ENCODE measurements at regions not wholly inside any gene's neighbourhood (a gene's known extent, or its start where the extent isn't known, plus 50 kb on each side); places are given as distances from the start of the nearest gene placed in this dataset.

GRCh38 chr13:89937420-89937819, 1410.1 kb upstream of the MIR17HG start:
- no peak for DNase-seq

GRCh38 chr13:89940383-89940782, 1407.1 kb upstream of the MIR17HG start:
- DNase-seq, result no peak

- DNase-seq, result no peak
Observed at GRCh38 chr13:89943139-89943538, 1404.3 kb upstream of the MIR17HG start.

GRCh38 chr13:89950225-89950624, 1397.3 kb upstream of the MIR17HG start:
- DNase-seq, result no peak

- no peak for DNase-seq
Observed at GRCh38 chr13:89951341-89951740, 1396.1 kb upstream of the MIR17HG start.

- no peak for DNase-seq
Observed at GRCh38 chr13:89953581-89953980, 1393.9 kb upstream of the MIR17HG start.

- DNase-seq, result no peak
Observed at GRCh38 chr13:89955773-89956172, 1391.7 kb upstream of the MIR17HG start.

- no peak for DNase-seq
Observed at GRCh38 chr13:89959074-89959473, 1388.4 kb upstream of the MIR17HG start.

GRCh38 chr13:89965252-89965651, 1382.2 kb upstream of the MIR17HG start:
- DNase-seq, result no peak

GRCh38 chr13:89966524-89966923, 1381.0 kb upstream of the MIR17HG start:
- no peak for DNase-seq

GRCh38 chr13:89967701-89968100, 1379.8 kb upstream of the MIR17HG start:
- DNase-seq, result no peak

- no peak for DNase-seq
Observed at GRCh38 chr13:89968470-89968869, 1379.0 kb upstream of the MIR17HG start.

- DNase-seq, result no peak
Observed at GRCh38 chr13:89970353-89970709, 1377.2 kb upstream of the MIR17HG start.

- no peak for DNase-seq
Observed at GRCh38 chr13:89977203-89977602, 1370.3 kb upstream of the MIR17HG start.

GRCh38 chr13:89980896-89981295, 1366.6 kb upstream of the MIR17HG start:
- DNase-seq, result no peak

- DNase-seq, result no peak
Observed at GRCh38 chr13:89982407-89983095, 1364.9 kb upstream of the MIR17HG start.

GRCh38 chr13:89988206-89988605, 1359.3 kb upstream of the MIR17HG start:
- DNase-seq, result no peak

GRCh38 chr13:90003566-90003965, 1343.9 kb upstream of the MIR17HG start:
- no peak for DNase-seq

- DNase-seq, result no peak
Observed at GRCh38 chr13:90008707-90009149, 1338.8 kb upstream of the MIR17HG start.

- DNase-seq, result no peak
Observed at GRCh38 chr13:90014038-90014437, 1333.4 kb upstream of the MIR17HG start.

GRCh38 chr13:90015565-90016507, 1331.7 kb upstream of the MIR17HG start:
- DNase-seq, result no peak

- DNase-seq, result no peak
Observed at GRCh38 chr13:90016688-90017087, 1330.8 kb upstream of the MIR17HG start.

- DNase-seq, result no peak
Observed at GRCh38 chr13:90020536-90021070, 1326.9 kb upstream of the MIR17HG start.

- no peak for DNase-seq
Observed at GRCh38 chr13:90027409-90027808, 1320.1 kb upstream of the MIR17HG start.
